ENCODE measurements at regions not wholly inside any gene's neighbourhood (a gene's known extent, or its start where the extent isn't known, plus 50 kb on each side); places are given as distances from the start of the nearest gene placed in this dataset.
"Not testable (repeated sequence)": the region's sequence is repeated elsewhere in the genome, so short reads cannot be mapped to it uniquely, and the experiment has no call there.

DNA sequence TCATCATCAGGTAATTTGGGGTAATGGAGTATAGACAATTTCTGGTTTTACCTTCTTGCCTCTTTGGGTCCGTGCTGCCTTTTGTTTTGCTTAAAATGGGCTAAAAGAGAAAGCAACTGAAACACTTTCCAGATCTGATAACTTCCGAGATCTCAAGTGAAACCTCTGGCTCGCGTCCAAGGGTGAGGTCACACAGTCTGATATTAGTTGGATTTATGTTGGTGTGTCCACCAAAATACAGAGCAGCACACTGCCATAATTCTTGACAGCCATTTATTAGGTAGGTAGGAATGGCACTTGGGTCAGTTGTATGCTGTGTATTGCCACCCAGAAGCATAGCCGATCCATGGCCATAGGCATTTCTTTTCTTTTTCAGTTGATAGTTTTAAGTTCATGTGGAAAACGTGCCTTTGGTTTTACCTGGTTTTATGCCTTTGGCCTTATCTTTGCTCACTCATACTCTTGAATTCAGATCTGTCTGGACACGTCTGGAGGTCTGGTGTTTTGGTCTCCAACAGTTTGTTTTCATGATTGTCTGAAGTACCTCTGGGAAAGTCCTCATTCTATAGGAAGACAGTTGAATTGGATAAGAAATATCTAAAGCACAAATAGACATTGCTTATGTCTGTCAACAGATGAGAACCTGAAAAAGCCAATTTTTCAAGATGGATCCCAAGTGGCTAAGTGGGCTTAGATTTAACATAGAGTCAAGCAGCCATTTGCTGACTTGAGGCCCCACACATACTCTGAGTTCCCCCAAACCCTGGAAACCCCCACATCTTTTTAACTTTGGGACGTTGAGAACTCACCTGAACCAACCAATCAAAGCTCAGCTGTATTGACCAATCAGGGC, 320.8 kb downstream of the SOX4 start:
- no peak for DNase-seq (ENCODE audit: low read depth)

DNA sequence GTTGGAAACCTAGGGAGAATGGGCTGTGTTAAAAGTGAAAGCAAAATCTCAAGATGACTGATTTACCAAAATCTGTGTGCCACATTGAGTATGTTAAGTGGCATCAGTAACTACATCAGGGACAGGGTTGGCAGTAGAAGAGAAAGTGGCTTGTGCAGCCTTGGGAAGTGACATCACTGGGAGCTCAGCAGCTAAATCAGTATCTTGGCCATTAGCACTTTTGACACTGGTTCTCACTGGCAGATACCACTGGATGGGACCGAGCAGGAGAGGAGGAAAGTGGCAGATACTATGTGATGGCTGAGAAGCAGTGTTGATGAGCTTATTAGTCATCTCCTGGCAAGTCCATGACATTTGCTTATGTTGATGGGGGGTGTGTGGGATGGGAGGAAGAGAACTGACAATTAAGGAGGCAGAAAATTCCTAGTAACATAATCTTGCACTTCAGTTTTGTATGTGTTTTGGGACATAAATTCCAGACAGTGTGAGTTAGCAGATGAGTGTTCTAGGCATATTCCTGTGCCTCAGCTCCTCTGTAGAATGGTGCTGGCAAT, 322.2 kb downstream of the SOX4 start:
- DNase-seq (ENCODE audit: low read depth) = peak; percentile 51

DNA sequence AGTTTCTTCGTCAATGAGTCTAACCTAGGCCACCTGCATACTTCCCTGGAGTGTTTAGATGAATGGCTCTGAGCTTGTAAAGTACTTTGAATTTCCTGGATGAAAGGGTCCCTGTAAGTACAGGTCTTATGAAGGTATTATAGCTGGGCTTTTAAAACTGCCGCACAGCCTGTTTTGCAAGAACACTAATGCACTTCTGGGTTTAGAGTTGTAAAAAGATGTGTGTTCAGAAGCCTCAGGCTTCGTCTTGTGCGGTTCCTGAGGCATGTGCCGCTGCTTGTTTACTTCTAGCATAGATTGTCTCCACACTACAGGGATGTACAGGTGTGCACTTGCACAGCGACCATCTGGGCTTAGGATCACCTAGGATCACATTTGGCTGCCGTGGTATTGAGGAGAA, 324.5 kb downstream of the SOX4 start:
- no peak for DNase-seq (ENCODE audit: low read depth)

DNA sequence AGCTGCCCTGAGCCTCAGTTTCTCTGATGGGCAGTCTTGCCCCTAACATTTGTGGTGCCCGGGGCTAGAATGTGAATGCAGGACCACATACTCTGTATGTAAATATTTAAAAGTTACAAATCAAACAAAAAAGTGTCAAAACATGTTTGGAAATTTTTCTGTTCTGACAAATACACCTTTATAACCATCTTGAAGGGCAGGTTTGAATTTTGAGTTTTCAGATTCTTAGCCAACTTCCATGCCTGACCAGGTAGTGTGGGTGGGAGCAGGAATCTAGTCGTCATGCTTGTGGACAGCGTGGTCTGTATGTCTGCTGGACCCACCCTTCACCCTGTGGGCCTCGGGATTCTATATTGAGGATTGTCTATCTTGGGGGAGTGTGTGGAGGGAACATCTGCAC, 325.1 kb downstream of the SOX4 start:
- no peak for DNase-seq (ENCODE audit: low read depth)

DNA sequence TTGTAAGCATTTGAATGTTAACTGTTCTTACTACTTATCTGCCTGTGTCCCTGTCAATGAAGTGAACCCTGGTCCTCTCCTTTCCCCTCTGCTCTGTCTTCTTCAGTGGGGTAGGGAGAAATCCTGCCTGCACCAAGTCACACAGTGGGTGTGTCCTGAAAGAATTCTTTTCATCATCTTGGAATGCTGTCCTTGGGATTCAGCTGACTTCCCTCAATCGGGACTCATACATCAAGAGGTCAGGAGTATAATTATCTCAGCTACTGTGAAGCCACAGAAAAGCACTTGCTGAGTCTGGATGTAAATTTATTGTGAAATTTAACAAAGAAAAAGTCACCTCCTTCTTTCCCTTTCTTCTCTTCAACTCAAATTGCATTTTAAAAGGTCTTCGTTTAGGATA, 328.5 kb downstream of the SOX4 start:
- peak; percentile 89 for DNase-seq (ENCODE audit: low read depth)

DNA sequence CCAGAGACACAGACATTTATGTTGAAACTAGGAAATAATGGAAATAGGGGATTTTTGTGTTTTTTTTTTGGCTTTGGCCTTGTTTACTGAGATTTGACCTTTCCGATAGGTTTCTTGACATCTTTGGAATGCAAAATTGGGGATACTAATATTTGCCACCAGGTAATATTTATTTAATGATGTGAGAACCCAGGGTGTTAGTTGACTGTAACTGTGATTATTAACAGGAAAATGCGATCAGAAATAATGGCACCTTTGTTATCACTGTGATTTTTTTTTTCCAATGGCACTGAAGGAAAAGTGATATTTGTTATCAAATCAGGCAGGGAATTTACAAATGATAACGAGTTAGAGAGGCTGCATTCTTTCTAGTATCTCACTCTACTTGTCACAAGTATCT, 330.5 kb downstream of the SOX4 start:
- no peak for DNase-seq (ENCODE audit: low read depth)

DNA sequence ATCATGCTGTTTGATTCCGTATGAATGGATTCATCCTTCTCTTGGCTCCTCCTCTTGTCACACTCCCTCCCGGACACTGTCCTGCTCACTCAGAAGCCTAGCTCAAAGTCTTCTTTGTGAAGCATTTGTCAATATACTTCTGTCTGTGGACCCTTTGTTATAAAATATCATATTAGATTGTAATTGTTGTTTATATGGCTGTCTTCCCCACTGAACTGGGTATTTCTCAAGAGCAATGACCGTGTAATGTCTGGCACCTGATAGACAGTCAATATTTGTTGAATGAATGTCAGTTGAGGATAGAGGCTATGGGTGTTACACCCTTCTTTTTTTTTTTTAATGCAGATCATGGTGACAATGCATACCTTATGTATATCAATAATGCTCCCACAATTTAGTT, 335.3 kb downstream of the SOX4 start:
- DNase-seq (ENCODE audit: low read depth) = no peak

DNA sequence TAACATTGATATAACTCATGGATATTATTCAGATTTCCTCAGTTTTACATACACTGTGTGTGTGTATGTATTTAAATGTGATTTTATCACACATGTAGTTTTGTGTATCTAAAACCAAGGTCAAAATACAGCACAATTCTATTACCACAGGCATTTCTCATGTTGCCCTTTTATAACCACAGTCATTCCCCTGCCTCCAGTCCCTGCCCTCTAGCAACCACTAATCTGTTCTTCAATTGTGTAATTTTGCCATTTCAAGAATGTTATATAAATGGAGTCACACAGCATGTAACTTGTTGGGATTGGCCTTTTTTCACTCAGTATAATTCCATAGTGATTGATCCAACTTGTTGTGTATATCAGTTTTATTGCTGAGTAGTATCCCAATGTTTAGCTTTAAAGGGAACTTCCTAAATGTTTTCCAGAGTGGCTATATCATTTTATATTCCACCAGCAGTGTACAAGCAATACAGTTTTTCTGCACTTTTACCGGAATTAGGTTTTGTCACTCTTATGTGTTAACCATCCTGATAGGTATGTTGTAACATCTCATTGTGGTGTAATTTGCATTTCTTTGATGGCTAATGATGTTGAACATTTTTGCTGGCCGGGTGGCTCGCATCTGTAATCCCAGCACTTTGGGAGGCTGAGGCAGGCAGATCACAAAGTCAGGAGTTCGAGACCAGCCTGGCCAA, 338.2 kb downstream of the SOX4 start:
- DNase-seq (ENCODE audit: low read depth) = peak; percentile 84

DNA sequence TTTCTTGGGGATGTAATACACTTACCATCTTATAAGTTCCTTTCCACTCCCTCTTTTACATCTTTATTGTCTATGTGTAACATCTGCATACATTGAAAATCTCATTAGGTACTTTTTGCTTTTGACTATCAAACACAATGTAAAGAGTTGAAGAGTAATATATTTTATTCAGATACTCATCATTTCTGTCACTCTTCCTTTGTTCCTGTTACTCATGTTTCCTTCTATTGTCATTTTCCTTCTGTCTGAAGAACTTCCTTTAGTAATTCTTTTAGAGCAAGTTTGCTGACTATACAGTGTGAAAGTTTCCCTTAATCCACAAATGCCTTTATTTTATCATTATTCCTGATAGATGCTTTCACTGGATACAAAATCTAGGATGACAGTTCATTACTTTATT, 339.8 kb downstream of the SOX4 start:
- DNase-seq (ENCODE audit: low read depth) = no peak

DNA sequence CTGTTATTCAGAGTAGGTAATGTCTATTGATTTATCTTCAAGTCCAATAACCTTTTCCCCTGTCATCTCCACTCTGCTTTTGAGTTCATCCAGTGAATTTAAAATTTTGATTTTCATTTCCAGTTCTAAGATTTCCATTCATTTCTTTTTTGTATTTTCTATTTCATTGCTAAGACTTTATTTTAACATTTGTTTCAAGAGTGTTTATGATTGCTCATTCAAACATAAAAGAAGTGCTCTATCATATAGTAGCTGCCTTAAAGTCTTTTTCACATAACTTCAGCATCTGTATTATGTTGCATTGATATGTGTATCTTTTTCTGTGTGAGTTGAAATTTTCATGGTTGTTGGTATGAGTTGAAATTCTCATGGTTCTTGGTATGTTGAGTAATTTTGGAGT, 341.6 kb downstream of the SOX4 start:
- DNase-seq (ENCODE audit: low read depth) = no peak

DNA sequence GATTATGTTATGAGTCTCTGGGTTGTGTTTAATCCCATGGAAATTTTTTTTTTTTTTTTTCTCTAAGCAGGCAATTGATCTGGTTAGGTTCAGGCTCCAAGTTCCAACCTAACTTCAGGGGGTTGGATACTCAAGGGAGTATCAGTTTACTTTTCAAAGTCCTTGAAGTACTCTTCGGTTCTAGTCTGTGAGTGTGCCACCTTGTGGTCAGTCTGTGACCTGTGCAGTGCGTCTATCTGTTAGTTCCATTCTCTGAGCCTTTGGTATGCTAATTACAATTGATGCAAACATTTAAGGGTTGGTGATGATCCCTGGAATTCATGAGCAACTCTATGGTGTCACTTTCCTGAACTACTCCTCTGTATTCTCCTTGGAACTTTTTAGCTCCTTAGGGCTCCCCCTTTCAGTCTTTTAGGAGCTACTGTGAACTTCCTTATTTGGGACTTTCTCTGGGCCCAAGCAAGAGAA, 342.0 kb downstream of the SOX4 start:
- peak; percentile 60 for DNase-seq (ENCODE audit: low read depth)

DNA sequence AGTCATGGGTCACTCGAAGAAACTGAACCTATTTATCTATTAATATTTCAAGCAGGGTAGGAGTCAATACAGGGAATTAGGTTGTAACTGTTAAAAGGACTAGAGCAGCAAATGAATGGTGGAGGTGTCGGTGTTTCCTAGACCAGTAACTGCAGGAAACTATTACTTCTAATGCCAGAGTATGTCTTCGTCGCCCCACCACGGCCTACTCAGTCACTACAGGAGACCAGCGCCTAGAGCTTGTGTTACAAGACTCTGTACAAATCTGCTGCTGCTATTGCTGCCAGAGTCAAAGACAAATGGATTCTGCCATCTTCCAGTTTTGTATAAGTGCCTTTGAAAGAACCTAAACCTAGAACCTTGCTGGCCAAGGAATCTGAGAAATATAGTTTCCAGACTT, 343.9 kb downstream of the SOX4 start:
- no peak for DNase-seq (ENCODE audit: low read depth)

DNA sequence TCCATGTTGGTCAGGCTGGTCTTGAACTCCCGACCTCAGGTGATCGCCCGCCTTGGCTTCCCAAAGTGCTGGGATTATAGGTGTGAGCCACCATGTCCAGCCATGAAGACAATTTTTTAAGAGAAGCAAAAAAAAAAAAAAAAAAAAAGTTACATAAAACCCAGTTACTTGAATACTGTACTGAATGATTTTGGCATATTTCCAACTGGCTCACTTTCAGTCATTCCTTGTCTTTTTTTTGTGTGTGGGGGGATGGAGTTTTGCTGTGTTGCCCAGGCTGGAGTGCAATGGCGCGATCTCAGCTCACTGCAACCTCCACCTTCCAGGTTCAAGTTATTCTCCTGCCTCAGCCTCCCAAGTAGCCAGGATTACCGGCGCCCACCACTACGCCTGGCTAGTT, 345.5 kb downstream of the SOX4 start:
- not testable (repeated sequence) for DNase-seq (ENCODE audit: low read depth)

DNA sequence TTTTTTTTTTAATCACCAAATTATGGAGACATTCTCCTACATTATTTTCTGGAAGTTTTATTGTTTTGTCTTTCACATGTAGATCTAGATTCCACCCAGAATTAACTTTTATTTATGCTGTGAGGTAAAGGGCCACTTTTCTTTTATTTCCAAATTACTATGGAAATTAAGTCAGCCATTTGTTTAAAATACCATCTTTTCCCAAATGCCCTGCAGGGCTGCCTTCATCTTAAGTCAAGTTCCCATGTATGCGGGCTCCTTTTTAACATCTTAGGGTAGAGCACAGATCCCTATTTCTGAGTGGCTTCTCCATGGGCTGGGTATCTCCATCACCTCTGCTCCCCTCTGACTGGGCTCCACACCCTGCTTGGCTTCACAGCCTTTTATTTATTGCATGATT, 348.4 kb downstream of the SOX4 start:
- no peak for DNase-seq (ENCODE audit: low read depth)

DNA sequence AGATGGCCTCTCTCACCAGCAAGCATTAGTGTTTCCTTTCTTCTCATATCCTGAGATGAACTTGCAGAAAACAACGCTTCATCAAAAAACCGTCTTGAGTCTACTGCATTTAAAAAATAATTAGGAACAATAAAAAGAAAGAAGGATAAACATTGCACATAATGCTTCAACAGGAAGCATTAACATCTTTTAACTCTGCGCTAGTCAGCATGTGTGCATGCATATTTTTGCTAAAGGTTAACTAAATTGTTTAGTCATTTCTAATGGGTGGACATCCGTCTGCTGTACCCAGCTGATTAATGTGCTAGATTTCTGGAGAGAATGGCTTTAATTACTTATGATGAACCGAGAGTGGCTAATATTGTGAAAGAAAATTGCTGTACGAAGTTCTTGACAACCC, 349.3 kb downstream of the SOX4 start:
- DNase-seq (ENCODE audit: low read depth) = peak; percentile 86

DNA sequence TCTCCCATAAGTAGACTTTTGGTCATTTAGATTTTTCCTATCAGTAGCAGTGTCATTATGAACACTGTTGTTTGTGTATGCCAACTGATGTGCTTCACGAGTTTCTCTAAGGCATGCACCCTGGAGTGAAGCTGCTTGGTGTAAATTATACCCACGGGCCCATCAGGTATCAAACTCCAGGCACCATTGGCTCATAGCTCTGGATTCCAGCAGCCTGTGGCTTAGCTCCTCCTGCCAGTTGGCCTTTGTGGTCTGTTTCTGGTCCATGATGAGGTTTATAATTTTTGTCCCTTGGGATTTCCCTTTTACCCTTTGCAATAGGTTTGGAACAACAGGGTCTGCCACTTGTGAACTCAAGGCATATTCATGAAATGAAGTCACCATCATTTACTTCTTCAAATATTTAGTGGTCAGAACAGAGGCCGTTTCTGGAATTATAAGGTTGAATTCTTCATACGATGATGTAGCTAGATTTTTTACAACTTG, 350.5 kb downstream of the PRL start:
- DNase-seq (ENCODE audit: low read depth) = peak; percentile 97

DNA sequence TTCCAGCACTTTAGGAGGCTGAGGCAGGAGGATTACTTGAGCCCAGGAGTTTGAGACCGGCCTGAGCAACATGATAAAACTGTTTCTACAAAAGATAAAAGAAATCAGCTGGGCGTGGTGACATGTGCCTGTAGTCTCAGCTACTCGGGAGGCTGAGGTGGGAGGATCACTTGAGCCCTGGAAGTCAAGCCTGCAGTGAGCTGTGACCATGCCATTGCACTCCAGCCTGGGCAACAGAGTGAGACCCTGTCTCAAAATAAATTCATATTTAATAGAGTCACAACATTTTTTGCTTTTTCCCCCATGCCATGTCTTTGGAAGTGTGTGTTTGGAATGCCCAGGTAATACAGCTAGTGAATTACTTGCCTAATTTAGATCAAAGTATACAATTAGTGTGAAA, 349.6 kb downstream of the PRL start:
- not testable (repeated sequence) for DNase-seq (ENCODE audit: low read depth)

DNA sequence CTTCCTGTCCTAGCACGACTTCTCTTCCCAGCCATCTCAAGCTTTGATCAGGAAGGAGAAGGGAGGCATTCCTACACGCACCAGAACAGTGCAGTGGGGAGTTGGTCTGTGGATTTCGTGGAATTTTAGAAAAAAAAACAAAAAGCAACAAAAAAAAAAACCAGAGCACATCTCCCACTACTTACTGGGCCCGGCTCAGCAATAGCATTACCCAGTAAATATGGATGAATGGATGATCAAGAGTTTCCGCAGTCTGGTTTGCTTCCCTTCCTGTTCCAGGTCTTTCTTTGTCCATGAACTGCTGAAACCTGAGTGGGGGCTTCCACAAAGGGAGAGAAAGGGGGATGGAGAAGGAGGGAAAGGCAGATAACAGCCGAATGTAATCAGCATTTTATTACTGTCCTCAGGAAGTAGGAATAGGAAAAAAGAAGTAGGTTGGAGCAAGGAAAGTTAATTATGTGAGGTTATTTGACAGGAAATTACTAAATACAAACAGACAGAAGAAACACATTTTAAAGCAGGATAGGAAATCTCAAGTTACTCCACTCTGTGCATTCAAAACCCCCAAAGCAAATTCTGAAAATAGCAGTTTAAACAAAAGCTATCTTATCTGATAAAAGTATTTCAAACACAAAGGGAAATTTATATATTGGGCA, 349.0 kb downstream of the PRL start:
- DNase-seq (ENCODE audit: low read depth) = no peak

DNA sequence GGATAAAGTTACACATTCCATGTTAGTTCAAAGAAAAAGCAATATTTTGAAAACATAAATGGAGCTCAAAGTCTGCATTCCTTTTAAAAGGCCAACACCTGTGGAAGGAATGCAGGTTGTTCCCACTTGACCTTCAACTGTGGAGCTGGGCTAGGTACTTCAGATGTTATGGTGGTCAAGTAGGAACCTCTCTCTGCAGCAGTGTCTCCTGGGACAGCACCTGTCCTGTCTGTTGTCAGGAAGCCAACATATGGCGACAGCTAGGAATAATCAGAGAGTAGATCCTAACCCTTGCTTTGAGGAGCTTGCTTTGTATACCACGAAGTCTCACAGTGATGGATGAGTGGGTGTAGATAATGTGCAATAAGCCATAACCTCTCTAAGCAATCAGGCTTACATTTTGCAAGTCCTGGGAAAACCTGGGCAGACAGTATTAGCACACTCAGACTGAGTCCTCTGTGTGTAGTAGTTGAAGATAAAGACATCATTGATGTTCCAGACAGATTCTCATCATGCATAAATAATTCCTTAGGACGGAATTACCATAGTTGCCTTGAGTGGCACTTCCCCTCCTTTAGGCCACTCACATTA, 347.5 kb downstream of the PRL start:
- DNase-seq (ENCODE audit: low read depth) = peak; percentile 77

DNA sequence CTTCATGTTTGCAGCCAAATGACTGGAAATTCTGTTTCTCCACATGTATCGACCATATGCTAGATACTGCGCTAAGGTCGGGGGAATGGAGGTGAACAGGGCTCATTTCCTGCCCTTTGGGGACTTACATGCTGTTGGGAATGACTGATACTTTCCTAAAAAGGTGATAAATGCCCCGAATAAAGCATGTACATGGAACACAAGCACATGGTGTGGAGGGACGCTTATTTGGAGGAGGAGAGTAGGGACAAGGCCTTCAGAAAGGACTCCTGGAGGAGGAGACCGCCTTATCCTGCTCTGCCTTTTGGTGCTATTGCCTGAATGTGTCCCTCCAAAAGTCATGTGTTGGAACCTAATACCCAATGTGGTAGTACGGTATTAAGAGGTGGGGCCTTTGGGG, 344.5 kb downstream of the PRL start:
- no peak for DNase-seq (ENCODE audit: low read depth)

DNA sequence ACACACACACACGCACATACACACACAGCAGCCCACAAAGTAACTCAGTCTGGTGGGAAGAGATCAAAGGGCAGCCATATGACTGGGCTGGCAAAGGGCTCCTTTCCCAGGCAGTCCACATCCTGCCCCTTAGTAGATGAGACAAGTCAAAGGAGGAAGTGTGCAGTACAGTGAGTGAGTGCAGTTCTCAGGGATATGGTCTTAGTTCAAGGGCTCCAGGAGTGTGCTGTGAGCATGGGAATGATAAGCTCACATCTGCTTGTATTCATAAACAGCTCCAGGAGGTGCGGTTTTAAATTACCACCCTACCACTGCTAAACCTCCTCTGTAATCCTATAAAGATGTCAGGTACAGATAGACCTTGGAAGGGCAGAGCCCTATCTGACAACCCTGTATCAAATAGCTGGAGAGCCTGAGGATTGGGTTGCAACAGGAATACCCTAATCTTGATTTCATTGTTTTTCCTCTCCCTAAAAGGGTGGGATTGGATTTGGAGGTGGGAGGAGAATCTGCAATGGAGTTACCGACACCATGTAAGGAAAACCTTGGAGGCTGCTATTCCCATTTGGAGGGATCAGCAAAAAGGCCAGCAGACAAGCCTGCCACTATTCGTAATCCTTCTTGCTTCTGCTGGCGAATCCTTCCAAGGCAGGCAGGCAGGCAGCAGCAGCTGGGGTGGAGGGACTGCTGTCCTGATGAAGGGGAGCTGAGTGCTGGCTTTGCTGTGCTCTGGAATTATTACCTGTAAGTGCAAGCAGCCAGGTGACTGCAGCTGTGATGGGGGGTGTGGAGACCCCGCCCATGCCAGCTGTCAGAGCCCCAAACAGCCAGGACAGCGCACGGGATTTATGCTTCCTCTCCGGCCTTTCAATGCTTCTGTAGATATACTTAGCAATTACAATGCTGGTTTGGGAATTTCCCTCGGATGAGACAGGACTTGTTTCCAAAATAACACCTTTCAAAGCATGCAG, 342.7 kb downstream of the PRL start:
- DNase-seq (ENCODE audit: low read depth) = peak; percentile 71

Data from renal cortical epithelial cell (primary cell).